WI38 (cell line): ENCODE measurements at regions not wholly inside any gene's neighbourhood (a gene's known extent, or its start where the extent isn't known, plus 50 kb on each side); places are given as distances from the start of the nearest gene placed in this dataset.
A peak's percentile ranks its signal among the peaks of the same experiment; 100 is the strongest.

ENCODE experiments used
- H3K4me3 ChIP-seq: 2 replicates; pipeline ENCODE4 v1.5.1; 2011; ENCODE audit warnings: low read depth, mild to moderate bottlenecking, control low read depth, low read length
- TF ChIP-seq, protein P1 (sequence below): IDR thresholded peaks from 2 replicates; pipeline ENCODE4 v1.5.1; 2012; ENCODE audit warnings: low read depth, mild to moderate bottlenecking, control low read depth, low read length

DNA sequence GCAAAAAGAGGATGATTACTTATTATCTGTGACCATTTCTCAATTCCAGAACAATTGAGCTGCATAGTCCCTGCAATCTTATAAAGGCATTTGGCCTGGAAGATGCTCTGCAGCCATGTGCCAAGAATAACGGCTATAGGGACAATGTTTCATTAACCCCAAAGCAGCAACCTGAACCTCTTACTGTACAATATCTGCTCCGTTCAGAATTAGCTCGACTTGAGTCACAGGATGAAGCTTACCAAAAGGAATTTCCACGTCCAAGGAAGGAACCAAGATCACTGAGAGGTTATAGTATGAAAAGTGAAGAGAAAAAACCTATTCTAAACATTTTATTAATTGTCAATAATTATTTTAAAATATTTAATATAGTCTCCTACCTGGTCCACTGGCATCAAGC is 167.3 kb upstream of the GMDS start:
- TF ChIP-seq, protein P1, sequence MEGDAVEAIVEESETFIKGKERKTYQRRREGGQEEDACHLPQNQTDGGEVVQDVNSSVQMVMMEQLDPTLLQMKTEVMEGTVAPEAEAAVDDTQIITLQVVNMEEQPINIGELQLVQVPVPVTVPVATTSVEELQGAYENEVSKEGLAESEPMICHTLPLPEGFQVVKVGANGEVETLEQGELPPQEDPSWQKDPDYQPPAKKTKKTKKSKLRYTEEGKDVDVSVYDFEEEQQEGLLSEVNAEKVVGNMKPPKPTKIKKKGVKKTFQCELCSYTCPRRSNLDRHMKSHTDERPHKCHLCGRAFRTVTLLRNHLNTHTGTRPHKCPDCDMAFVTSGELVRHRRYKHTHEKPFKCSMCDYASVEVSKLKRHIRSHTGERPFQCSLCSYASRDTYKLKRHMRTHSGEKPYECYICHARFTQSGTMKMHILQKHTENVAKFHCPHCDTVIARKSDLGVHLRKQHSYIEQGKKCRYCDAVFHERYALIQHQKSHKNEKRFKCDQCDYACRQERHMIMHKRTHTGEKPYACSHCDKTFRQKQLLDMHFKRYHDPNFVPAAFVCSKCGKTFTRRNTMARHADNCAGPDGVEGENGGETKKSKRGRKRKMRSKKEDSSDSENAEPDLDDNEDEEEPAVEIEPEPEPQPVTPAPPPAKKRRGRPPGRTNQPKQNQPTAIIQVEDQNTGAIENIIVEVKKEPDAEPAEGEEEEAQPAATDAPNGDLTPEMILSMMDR, result no peak
- H3K4me3 ChIP-seq, result no peak overlapping the region

DNA sequence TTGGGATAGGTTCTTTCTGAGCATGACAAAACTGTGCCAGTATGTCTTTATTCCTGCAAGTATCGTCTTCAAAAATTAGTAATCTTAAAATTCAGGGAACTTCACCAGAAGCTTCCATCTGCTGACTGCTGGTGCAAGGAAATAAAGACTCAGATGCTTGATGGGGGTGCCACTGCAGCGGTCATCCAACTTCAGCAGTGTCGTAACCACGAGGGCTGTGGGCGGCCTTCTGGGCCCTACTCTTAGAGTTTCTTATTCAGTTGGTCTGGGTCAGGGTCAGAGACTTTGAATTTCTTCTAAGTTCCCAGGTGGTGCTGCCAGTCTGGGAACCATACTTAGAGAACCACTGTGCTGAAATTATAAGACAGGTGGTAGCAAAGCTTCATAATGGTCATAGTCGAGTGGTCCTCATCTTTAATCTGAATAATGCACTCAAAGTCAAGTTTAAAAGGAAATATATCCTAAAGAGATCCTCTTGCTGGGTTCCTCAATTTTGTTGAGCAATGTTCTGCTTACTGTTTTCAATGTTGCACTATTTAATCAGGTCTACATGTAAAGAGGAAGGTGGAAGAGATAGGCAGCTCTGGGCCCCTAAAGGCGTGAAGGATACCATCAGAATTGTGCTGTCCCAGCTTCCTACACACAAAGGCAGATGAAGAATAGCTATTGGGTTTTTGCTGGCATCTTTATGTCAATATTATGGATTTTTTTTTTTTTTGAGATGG is 165.4 kb upstream of the GMDS start:
- TF ChIP-seq, protein P1, result no peak

DNA sequence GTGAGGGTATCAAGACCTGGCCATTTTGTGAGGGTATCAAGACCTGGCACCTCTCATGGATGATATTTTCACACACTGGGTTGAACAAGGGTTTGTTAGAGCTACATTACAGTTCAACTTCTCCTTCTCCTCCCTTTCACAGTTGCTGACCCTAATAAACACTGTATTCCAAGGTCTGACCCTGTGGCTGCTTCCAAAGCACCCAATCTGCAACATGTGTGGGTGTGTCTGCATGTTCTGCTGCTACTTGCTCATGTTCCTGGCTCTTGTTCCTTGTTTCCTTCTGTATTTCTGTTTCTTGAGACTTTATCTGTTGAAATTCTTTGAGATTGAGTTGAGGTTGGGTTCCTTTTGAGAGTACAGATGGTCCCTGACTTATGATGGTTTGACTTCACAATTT is 162.1 kb upstream of the GMDS start:
- TF ChIP-seq, protein P1, result no peak
- no peak overlapping the region for H3K4me3 ChIP-seq

More for the DNA sequence above, 165.4 kb upstream of the GMDS start:
- H3K4me3 ChIP-seq, result no peak overlapping the region

DNA sequence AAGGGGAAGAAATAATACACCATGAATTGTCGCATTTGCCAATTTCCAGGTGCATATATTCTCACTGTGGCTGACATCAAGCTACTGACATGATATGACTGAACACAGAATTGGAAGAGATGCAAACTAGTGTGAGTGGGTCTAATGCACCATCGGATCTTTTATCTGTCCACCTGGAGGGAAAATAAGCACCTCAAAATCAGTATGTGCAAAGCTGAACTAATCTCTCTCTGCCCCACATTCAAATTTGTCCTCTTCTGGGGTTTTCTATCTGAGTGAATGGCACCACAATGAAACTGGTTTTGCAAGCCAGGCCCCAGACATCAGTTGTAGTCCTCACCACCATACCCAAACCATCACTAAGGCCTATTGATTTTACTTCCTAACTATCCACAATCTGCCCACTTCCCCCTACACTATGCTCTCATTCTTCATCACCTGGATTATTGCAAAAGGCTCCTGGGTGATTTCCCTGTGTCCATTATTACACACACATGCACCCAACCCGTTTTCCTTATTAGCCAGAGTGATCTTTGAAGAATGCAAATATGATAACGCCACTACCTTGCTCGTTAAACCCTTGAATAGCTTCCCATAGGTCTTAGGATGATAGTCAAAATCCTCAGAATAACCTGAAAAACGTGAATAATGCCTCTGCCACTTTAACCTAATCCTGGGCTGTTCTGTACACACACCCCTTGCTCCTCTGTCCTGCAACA is 159.0 kb upstream of the GMDS start:
- no peak overlapping the region for H3K4me3 ChIP-seq
- TF ChIP-seq, protein P1, result no peak

DNA sequence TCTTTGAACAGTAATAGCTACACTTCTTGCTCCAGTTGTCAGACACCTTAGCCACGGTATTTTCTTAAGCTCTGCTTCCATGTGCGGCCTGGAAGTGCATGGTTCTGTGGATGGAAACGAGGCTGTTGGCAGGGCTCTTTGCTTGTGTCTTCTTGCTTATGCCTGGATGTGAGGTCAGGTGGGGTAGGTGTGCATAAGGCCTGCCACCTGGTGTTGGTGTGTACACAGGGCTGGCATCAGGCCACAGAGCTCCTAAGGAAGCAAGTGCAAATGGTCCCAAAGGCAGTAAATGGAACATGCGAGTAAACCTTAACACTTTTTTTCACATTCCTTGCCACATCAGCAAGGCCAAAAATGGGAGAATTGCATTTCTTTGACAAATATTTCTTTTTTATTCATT is 158.1 kb upstream of the GMDS start:
- TF ChIP-seq, protein P1, result no peak
- no peak overlapping the region for H3K4me3 ChIP-seq

DNA sequence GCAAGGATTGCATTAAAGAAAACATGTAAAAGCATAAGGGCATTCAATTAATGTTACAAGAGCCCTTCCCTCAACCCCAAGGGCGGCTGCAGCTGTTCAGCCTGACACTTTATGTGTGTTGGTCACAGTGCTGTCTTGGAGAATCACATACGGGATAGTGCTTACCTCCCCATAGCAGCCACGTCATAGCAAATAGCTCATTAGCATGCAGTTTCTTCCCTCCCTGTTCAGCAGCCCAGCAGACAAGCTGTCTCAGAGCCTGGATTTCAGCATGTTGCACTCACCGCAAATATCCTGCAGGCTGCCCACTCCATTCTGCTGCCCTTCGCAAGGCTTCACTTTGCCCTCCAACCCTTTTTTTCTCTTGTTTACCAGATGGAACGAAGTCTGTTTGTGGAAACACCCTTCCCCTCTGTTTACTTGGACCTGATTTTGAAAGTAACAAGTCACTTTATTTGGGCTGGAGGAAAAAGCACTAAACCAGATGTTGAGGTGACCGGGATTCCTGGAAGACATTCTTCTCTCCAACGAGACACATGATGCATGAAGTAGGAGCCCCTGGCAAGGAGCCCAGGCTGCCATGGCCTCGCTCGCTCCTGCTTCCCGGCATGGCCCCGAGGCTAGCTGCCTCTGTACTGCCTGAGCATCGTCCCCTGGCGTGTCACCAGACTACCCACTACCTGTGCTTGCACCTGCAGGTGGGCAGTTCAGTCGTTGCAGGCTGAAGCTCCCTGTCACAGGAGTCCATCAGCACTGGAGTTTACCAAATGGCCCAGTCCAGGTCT is 151.6 kb upstream of the GMDS start:
- peak overlapping the region; percentile 24; the same call in 1 of the 2 replicates for H3K4me3 ChIP-seq

More for the DNA sequence above, 151.6 kb upstream of the GMDS start:
- TF ChIP-seq, protein P1, result no peak
